Osteoblast (primary cell): ENCODE measurements at regions not wholly inside any gene's neighbourhood (a gene's known extent, or its start where the extent isn't known, plus 50 kb on each side); places are given as distances from the start of the nearest gene placed in this dataset.

Experiments
- DNase-seq: peaks from one replicate; pipeline ENCODE4 v3.0.0; 2011; ENCODE audit warnings: low spot score, mixed read lengths; ENCODE audit not compliant: insufficient read length; ENCODE audit errors: missing footprints
- H2AFZ ChIP-seq: 2 replicates; pipeline ENCODE4 v1.6.0; 2011; ENCODE audit warnings: mild to moderate bottlenecking, low read length
- H3K27ac ChIP-seq: 2 replicates; pipeline ENCODE4 v1.5.1; 2011; ENCODE audit warnings: mild to moderate bottlenecking, low read depth, low read length, moderate library complexity
- H3K27me3 ChIP-seq: 2 replicates; pipeline ENCODE4 v1.6.0; 2012; ENCODE audit warnings: mild to moderate bottlenecking, control low read depth, inconsistent platforms, low read length, moderate library complexity; ENCODE audit not compliant: insufficient read depth
- H3K36me3 ChIP-seq: 2 replicates; pipeline ENCODE4 v1.5.1; 2011; ENCODE audit warnings: mild to moderate bottlenecking, low read length, control low read depth, moderate library complexity; ENCODE audit not compliant: insufficient read depth
- H3K4me1 ChIP-seq: 2 replicates; pipeline ENCODE4 v1.5.1; 2011; ENCODE audit warnings: mild to moderate bottlenecking, low read length, control low read depth, moderate library complexity; ENCODE audit not compliant: insufficient read depth
- H3K4me2 ChIP-seq: 2 replicates; pipeline ENCODE4 v1.6.0; 2011; ENCODE audit warnings: mild to moderate bottlenecking, low read length; ENCODE audit not compliant: insufficient read depth
- H3K4me3 ChIP-seq: fragments of 200-600 bp; sonication (generic); 3 replicates; pipeline ENCODE4 v1.5.1; 2012; ENCODE audit warnings: mild to moderate bottlenecking, low read length, inconsistent platforms; ENCODE audit not compliant: insufficient read depth
- H3K79me2 ChIP-seq: 2 replicates; pipeline ENCODE4 v1.6.0; 2012; ENCODE audit warnings: mild to moderate bottlenecking, low read length, control low read depth, inconsistent platforms; ENCODE audit not compliant: insufficient read depth
- H3K9me3 ChIP-seq: 2 replicates; pipeline ENCODE4 v1.5.1; 2011; ENCODE audit warnings: low read depth, low read length, control low read depth
- H4K20me1 ChIP-seq: 2 replicates; pipeline ENCODE4 v1.6.0; 2012; ENCODE audit warnings: mild to moderate bottlenecking, low read length, control low read depth; ENCODE audit not compliant: insufficient read depth
- CTCF ChIP-seq: IDR thresholded peaks from 2 replicates; pipeline ENCODE4 v1.5.1; 2011; ENCODE audit warnings: mild to moderate bottlenecking, low read depth, low read length, moderate library complexity; ENCODE audit errors: extremely low read depth

- no peak overlapping the region for H2AFZ ChIP-seq
- no peaks in the 10 kb centered on the region for H4K20me1 ChIP-seq
- H3K79me2 ChIP-seq = no peaks in the 10 kb centered on the region
Observed at GRCh38 chr12:67764055-67764454, 115.5 kb downstream of the DYRK2 start.

DNA sequence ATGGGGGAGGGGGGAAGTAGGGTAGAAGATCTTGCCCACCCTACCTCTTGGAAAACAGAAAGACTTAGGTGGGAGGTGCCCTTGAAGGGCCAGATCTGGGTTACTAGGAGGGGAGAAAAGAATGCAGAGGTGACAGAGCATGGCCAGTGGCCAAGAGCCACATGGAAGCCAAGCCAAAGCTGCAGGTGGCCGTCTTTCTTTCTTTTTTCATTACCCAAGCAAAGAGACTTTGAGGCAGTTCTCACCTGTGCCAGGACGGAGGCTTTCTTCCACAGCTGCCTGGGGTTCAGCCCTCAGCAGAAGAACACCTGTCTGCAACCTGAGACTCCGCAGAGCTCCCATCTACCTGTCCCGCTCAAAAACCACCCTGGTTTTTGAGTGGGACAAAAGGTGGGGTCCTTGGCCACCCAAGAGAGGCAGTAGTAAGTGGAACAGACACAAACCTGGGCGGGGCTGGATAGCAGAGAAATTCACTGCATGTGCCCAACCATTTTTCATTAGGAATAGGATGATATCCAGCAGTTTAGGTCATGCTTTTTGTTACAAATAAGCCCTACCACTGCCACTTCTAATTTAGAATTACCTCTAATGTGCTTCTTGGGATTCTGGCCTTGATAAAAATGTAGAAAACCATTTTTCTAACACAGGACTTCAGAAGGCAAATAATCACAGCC, 116.5 kb downstream of the DYRK2 start:
- H3K79me2 ChIP-seq = no peaks in the 10 kb centered on the region
- H3K4me1 ChIP-seq = peaks cover 8% of the 10 kb centered on the region
- TF ChIP-seq CTCF = no peak
- no peaks in the 10 kb centered on the region for H3K27me3 ChIP-seq
- DNase-seq = no peak
- H3K4me2 ChIP-seq = no peak overlapping the region
- no peak overlapping the region for H3K4me3 ChIP-seq
- no peaks in the 10 kb centered on the region for H3K36me3 ChIP-seq
- no peak overlapping the region for H3K27ac ChIP-seq
- H3K9me3 ChIP-seq = no peaks in the 10 kb centered on the region
- no peaks in the 10 kb centered on the region for H4K20me1 ChIP-seq
- no peak overlapping the region for H2AFZ ChIP-seq

More at GRCh38 chr12:67764055-67764454, 115.5 kb downstream of the DYRK2 start:
- H3K27ac ChIP-seq = no peak overlapping the region
- H3K4me2 ChIP-seq = no peak overlapping the region
- peaks cover 8% of the 10 kb centered on the region for H3K4me1 ChIP-seq
- DNase-seq = no peak
- no peaks in the 10 kb centered on the region for H3K9me3 ChIP-seq
- TF ChIP-seq CTCF = no peak
- H3K27me3 ChIP-seq = no peaks in the 10 kb centered on the region
- no peak overlapping the region for H3K4me3 ChIP-seq
- no peaks in the 10 kb centered on the region for H3K36me3 ChIP-seq

- Histone ChIP-seq H3K9me3 (no peaks in the 10 kb centered on the region), H3K4me1 (peaks cover 8% of the 10 kb centered on the region), H3K36me3 (no peaks in the 10 kb centered on the region), H4K20me1 (no peaks in the 10 kb centered on the region), H3K79me2 (no peaks in the 10 kb centered on the region), H2AFZ (peak overlapping the region; percentile 1), H3K4me3 (no peak overlapping the region), H3K27ac (no peak overlapping the region), H3K4me2 (no peak overlapping the region), H3K27me3 (no peaks in the 10 kb centered on the region)
- DNase-seq = peak; percentile 62
- TF ChIP-seq CTCF = no peak
Observed at GRCh38 chr12:67765776-67766766, 117.5 kb downstream of the DYRK2 start.
